Bronchial epithelial cell (primary cell): ENCODE measurements at regions not wholly inside any gene's neighbourhood (a gene's known extent, or its start where the extent isn't known, plus 50 kb on each side); places are given as distances from the start of the nearest gene placed in this dataset.
A peak's percentile ranks its signal among the peaks of the same experiment; 100 is the strongest.

Experiments
- DNase-seq: peaks from one replicate; pipeline ENCODE4 v3.0.0-alpha.2; 2010; ENCODE audit warnings: low read depth
- FAIRE-seq: peaks from 2 replicates; lab custom pipeline; 2011; peaks lifted over from hg19 to GRCh38; lab: Jason Lieb, UNC
- H3K27me3 ChIP-seq: 2 replicates; pipeline ENCODE4 v1.5.1; 2011; ENCODE audit warnings: low read length; ENCODE audit not compliant: control insufficient read depth, insufficient read depth
- H3K36me3 ChIP-seq: 2 replicates; pipeline ENCODE4 v1.5.1; 2011; ENCODE audit warnings: low read length; ENCODE audit not compliant: control insufficient read depth, insufficient read depth
- H3K4me3 ChIP-seq: 2 replicates; pipeline ENCODE4 v1.5.1; 2011; ENCODE audit warnings: mild to moderate bottlenecking, low read depth, low read length, control low read depth
- CTCF ChIP-seq: IDR thresholded peaks from 2 replicates; pipeline ENCODE4 v1.5.1; 2011; ENCODE audit warnings: mild to moderate bottlenecking, moderate library complexity, low read length, control low read depth, inconsistent platforms; ENCODE audit not compliant: insufficient read depth, severe bottlenecking

DNA sequence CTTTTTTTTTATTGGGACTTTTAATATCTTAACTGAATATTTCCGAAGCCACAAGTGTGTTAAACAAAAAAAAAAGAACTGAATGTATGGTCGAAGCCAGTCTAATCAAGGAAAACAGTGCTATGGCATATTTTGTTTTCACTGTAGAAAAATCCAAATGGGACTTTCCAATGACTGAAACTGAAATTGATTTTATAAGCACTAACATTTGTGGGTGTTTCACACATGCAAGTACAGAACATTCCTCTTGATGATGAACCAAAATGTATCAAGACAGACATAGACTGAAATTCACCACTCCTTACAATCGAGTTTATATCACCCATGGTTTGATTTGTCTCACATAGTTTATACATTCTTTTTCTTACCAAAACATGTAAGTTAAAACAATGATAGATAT lies 1026.8 kb downstream of the CDH18 start:
- DNase-seq (no peak), FAIRE-seq (no peak)
- Histone ChIP-seq H3K36me3 (no peaks in the 10 kb centered on the region), H3K27me3 (no peaks in the 10 kb centered on the region), H3K4me3 (no peak overlapping the region)
- no peak for TF ChIP-seq CTCF

GRCh38 chr5:18965893-18966292 lies 1022.1 kb downstream of the CDH18 start:
- Histone ChIP-seq H3K27me3 (no peaks in the 10 kb centered on the region), H3K4me3 (no peak overlapping the region), H3K36me3 (no peaks in the 10 kb centered on the region)
- FAIRE-seq (no peak), DNase-seq (no peak)
- no peak for TF ChIP-seq CTCF

- no peak for TF ChIP-seq CTCF
- Histone ChIP-seq H3K4me3 (no peak overlapping the region), H3K36me3 (no peaks in the 10 kb centered on the region), H3K27me3 (no peaks in the 10 kb centered on the region)
- FAIRE-seq, result no peak
- DNase-seq, result no peak
These were observed 1020.4 kb downstream of the CDH18 start for GRCh38 chr5:18967637-18968036.

- Histone ChIP-seq H3K36me3 (no peaks in the 10 kb centered on the region), H3K27me3 (no peaks in the 10 kb centered on the region), H3K4me3 (no peak overlapping the region)
- FAIRE-seq (no peak), DNase-seq (peak; percentile 10)
- TF ChIP-seq CTCF, result no peak
These were observed 1019.0 kb downstream of the CDH18 start for GRCh38 chr5:18968966-18969365.

GRCh38 chr5:18970000-18970399 lies 1018.0 kb downstream of the CDH18 start:
- H3K27me3 ChIP-seq, result no peaks in the 10 kb centered on the region
- H3K36me3 ChIP-seq, result no peaks in the 10 kb centered on the region
- no peak for DNase-seq
- no peak for TF ChIP-seq CTCF
- no peak for FAIRE-seq
- H3K4me3 ChIP-seq, result no peak overlapping the region

GRCh38 chr5:18972177-18972576 lies 1015.8 kb downstream of the CDH18 start:
- Histone ChIP-seq H3K36me3 (no peaks in the 10 kb centered on the region), H3K27me3 (no peaks in the 10 kb centered on the region), H3K4me3 (no peak overlapping the region)
- no peak for DNase-seq
- no peak for FAIRE-seq
- TF ChIP-seq CTCF, result no peak
